HG03025 (cell line): ENCODE measurements at regions not wholly inside any gene's neighbourhood (a gene's known extent, or its start where the extent isn't known, plus 50 kb on each side); places are given as distances from the start of the nearest gene placed in this dataset.
"Not testable (repeated sequence)": the region's sequence is repeated elsewhere in the genome, so short reads cannot be mapped to it uniquely, and the experiment has no call there.

Experiments used
- ATAC-seq: cut with Tn5 transposase; IDR thresholded peaks from one replicate; pipeline ENCODE4 v1.9.1; 2021; ENCODE audit warnings: mild to moderate bottlenecking, moderate library complexity; ENCODE audit not compliant: unreplicated experiment, low FRiP score

GRCh38 chr5:133861161-133861737 is 107.2 kb downstream of the C5orf15 start:
- ATAC-seq = no peak

GRCh38 chr5:133859073-133859472 is 109.4 kb downstream of the C5orf15 start:
- no peak for ATAC-seq

- not testable (repeated sequence) for ATAC-seq
Observed at GRCh38 chr5:133857595-133858313, 110.7 kb downstream of the C5orf15 start.

GRCh38 chr5:133854554-133854953 is 113.9 kb downstream of the C5orf15 start:
- no peak for ATAC-seq

GRCh38 chr5:133853646-133854365 is 114.6 kb downstream of the C5orf15 start:
- ATAC-seq = no peak

- ATAC-seq = no peak
Observed at GRCh38 chr5:133851521-133851920, 116.9 kb downstream of the C5orf15 start.

- no peak for ATAC-seq
Observed at GRCh38 chr5:133850811-133851210, 117.6 kb downstream of the C5orf15 start.

- no peak for ATAC-seq
Observed at GRCh38 chr5:133849116-133849515, 119.3 kb downstream of the C5orf15 start.

- ATAC-seq = no peak
Observed at GRCh38 chr5:133848341-133848811, 120.0 kb downstream of the C5orf15 start.

- ATAC-seq = no peak
Observed at GRCh38 chr5:133847886-133848285, 120.5 kb downstream of the C5orf15 start.

GRCh38 chr5:133847301-133847700 is 121.1 kb downstream of the C5orf15 start:
- ATAC-seq = no peak

- peak; percentile 50 for ATAC-seq
Observed at GRCh38 chr5:133846478-133847226, 121.8 kb downstream of the C5orf15 start.

GRCh38 chr5:133845271-133845670 is 123.2 kb downstream of the C5orf15 start:
- ATAC-seq = no peak

- ATAC-seq = no peak
Observed at GRCh38 chr5:133844836-133845235, 123.6 kb downstream of the C5orf15 start.

- no peak for ATAC-seq
Observed at GRCh38 chr5:133843911-133844310, 124.5 kb downstream of the C5orf15 start.

GRCh38 chr5:133842846-133843611 is 125.4 kb downstream of the C5orf15 start:
- no peak for ATAC-seq

GRCh38 chr5:133841831-133842750 is 126.3 kb downstream of the C5orf15 start:
- ATAC-seq = no peak

- ATAC-seq = no peak
Observed at GRCh38 chr5:133840168-133840567, 128.3 kb downstream of the C5orf15 start.

GRCh38 chr5:133839721-133840120 is 128.7 kb downstream of the C5orf15 start:
- no peak for ATAC-seq
